ENCODE measurements at regions not wholly inside any gene's neighbourhood (a gene's known extent, or its start where the extent isn't known, plus 50 kb on each side); places are given as distances from the start of the nearest gene placed in this dataset.

- H3K27ac ChIP-seq (ENCODE audit: insufficient read depth, low read length) = no peak overlapping the region
- no peak overlapping the region for H2BK5ac ChIP-seq (ENCODE audit: low read depth, low read length, poor library complexity, severe bottlenecking)
- no peak overlapping the region for H4K91ac ChIP-seq (ENCODE audit: insufficient read depth, low read depth, low read length)
- dilution Hi-C loops (cut with HindIII; ENCODE audit: low sequenced_read_pairs, unreplicated experiment) (no loop called here), intact Hi-C loops (cut with micrococcal nuclease) (no loop called here), in situ Hi-C loops (cut with MboI; ENCODE audit: low sequenced_read_pairs) (no loop called here)
- no peak overlapping the region for H2AK5ac ChIP-seq (ENCODE audit: low read depth, low read length)
- no peak overlapping the region for H4K5ac ChIP-seq (ENCODE audit: low read depth, low read length)
- no peak overlapping the region for H2BK15ac ChIP-seq (ENCODE audit: low read depth, low read length)
- DNase-seq (no peak), ATAC-seq (ENCODE audit: low read depth) (no peak)
- TF ChIP-seq USF2 (IDR thresholded peaks at IDR 0.05; ENCODE audit: low read depth, low read length) (no peak), SMC3 (IDR thresholded peaks at IDR 0.05; ENCODE audit: low read depth, low read length) (no peak), MAFK (IDR thresholded peaks at IDR 0.05; ENCODE audit: low read depth, low read length) (no peak), POLR2A (IDR thresholded peaks at IDR 0.05; ENCODE audit: low read depth, low read length) (no peak), FOS (IDR thresholded peaks at IDR 0.05; ENCODE audit: low read depth, low read length) (no peak), NFE2L2 (IDR thresholded peaks at IDR 0.05; ENCODE audit: low read depth, low read length) (no peak), MAZ (IDR thresholded peaks at IDR 0.05; ENCODE audit: borderline replicate concordance, low read depth, low read length) (no peak), ELK1 (IDR thresholded peaks at IDR 0.05; ENCODE audit: borderline replicate concordance, low read depth, low read length) (no peak), CEBPB (IDR thresholded peaks at IDR 0.05; ENCODE audit: low read depth, low read length) (no peak)
- TF ChIP-seq, protein P1, sequence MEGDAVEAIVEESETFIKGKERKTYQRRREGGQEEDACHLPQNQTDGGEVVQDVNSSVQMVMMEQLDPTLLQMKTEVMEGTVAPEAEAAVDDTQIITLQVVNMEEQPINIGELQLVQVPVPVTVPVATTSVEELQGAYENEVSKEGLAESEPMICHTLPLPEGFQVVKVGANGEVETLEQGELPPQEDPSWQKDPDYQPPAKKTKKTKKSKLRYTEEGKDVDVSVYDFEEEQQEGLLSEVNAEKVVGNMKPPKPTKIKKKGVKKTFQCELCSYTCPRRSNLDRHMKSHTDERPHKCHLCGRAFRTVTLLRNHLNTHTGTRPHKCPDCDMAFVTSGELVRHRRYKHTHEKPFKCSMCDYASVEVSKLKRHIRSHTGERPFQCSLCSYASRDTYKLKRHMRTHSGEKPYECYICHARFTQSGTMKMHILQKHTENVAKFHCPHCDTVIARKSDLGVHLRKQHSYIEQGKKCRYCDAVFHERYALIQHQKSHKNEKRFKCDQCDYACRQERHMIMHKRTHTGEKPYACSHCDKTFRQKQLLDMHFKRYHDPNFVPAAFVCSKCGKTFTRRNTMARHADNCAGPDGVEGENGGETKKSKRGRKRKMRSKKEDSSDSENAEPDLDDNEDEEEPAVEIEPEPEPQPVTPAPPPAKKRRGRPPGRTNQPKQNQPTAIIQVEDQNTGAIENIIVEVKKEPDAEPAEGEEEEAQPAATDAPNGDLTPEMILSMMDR (conservative IDR thresholded peaks at IDR 0.05; ENCODE audit: low read depth, low read length) = no peak
- ChIA-PET CTCF (no interaction called here), POLR2A (ENCODE audit: unreplicated experiment) (no interaction called here)
- no peaks in the 10 kb centered on the region for H3K9me1 ChIP-seq (ENCODE audit: insufficient read depth, low read length)
- H4K8ac ChIP-seq (ENCODE audit: low read depth in 2 of 2, low read length in 2 of 2) = no peak overlapping the region
- no peak overlapping the region for H2BK20ac ChIP-seq (ENCODE audit: low read depth, low read length)
- no peaks in the 10 kb centered on the region for H3K4me1 ChIP-seq (ENCODE audit: control insufficient read depth, insufficient read depth, low read length)
- H3K79me1 ChIP-seq (ENCODE audit: low read depth in 1 of 2, low read length in 2 of 2) = no peaks in the 10 kb centered on the region
- no peak overlapping the region for H3K56ac ChIP-seq (ENCODE audit: extremely low read depth, insufficient read depth, low read length)
- no peak overlapping the region for H3K4ac ChIP-seq (ENCODE audit: low read depth, low read length)
- H3K14ac ChIP-seq (replicated peaks; ENCODE audit: low read depth, low read length) = no peak overlapping the region
- no TSS peak for BruUV-seq (replicated peaks)
- H3K9me3 ChIP-seq (ENCODE audit: control insufficient read depth, insufficient read depth, low read length) = no peaks in the 10 kb centered on the region
- whole genome bisulfite sequencing, 2 experiments (ENCODE audit: extremely low coverage in 2 of 2, insufficient read length in 1 of 2) = 70% methylated on average over 2 of the region's 5 CpGs; no CpG with 5 or more reads in 1 of the 2 experiments
- H4K20me1 ChIP-seq (ENCODE audit: insufficient read depth, low read length) = no peaks in the 10 kb centered on the region
- no peak overlapping the region for H2AFZ ChIP-seq (replicated peaks; ENCODE audit: low read length, poor library complexity)
- H3K9ac ChIP-seq (ENCODE audit: low read depth, low read length) = no peak overlapping the region
- no peak overlapping the region for H2AK9ac ChIP-seq (replicated peaks; ENCODE audit: low read depth, low read length, poor library complexity)
- H3K23ac ChIP-seq (ENCODE audit: low read depth, low read length) = no peak overlapping the region
- no peak overlapping the region for H3K18ac ChIP-seq (ENCODE audit: low read depth, low read length)
- peaks cover 21% of the 10 kb centered on the region for H3K27me3 ChIP-seq (ENCODE audit: control insufficient read depth, insufficient read depth, low read length)
- H2BK120ac ChIP-seq (ENCODE audit: low read depth, low read length) = no peak overlapping the region
- no peak overlapping the region for H3K4me2 ChIP-seq (ENCODE audit: low read depth, low read length)
- H3K36me3 ChIP-seq (ENCODE audit: control insufficient read depth, insufficient read depth, low read length) = no peaks in the 10 kb centered on the region
- no peak overlapping the region for H3K4me3 ChIP-seq (ENCODE audit: insufficient read depth, low read depth, low read length)
Measured at GRCh38 chr11:121366038-121366437, 73.5 kb downstream of the SC5D start.
